Panc1 (cell line): ENCODE measurements at regions not wholly inside any gene's neighbourhood (a gene's known extent, or its start where the extent isn't known, plus 50 kb on each side); places are given as distances from the start of the nearest gene placed in this dataset.

Experiments used
- ATAC-seq: fragments of 200-7000 bp; cut with Tn5 transposase; 2 replicates; pipeline ENCODE4 v1.9.1; 2020; ENCODE audit warnings: mild to moderate bottlenecking, moderate library complexity
- BruUV-seq: library from RNA; stranded (reverse); fragments of 400-500 nt; replicated peaks from 2 replicates; lab custom pipeline; 2021; lab: Mats Ljungman, UMichigan
- CTCF ChIA-PET: fragments of 300-600 bp; sonication (Branson Sonifier 250); formaldehyde crosslinking; loops from one replicate; lab custom pipeline; 2022; ENCODE audit warnings: antibody characterized with exemption; lab: Charles Lee
- POLR2A ChIA-PET: fragments of 300-600 bp; sonication (Branson Sonifier 250); formaldehyde crosslinking; loops from one replicate; lab custom pipeline; 2022; ENCODE audit warnings: antibody characterized with exemption; lab: Charles Lee
- DNase-seq: peaks from one replicate; pipeline ENCODE4 v3.0.0-alpha.2; 2010; ENCODE audit warnings: low read depth, low spot score
- H3K27ac ChIP-seq: 2 replicates; pipeline ENCODE4 v1.5.1; 2011; ENCODE audit warnings: mild to moderate bottlenecking, low read length, inconsistent platforms
- H3K27me3 ChIP-seq: fragments of 200-500 bp; sonication (Bioruptor generic); 2 replicates; pipeline ENCODE4 v1.6.0; 2014; ENCODE audit warnings: low read length, inconsistent platforms; ENCODE audit not compliant: control insufficient read depth, insufficient read depth
- H3K36me3 ChIP-seq: fragments of 200-500 bp; sonication (Bioruptor generic); 2 replicates; pipeline ENCODE4 v1.5.1; 2014; ENCODE audit warnings: inconsistent platforms, mild to moderate bottlenecking, low read length, moderate library complexity; ENCODE audit not compliant: control insufficient read depth, insufficient read depth
- H3K4me1 ChIP-seq: 2 replicates; pipeline ENCODE4 v1.5.1; 2011; ENCODE audit warnings: inconsistent platforms, mild to moderate bottlenecking, low read length, moderate library complexity; ENCODE audit not compliant: control insufficient read depth, insufficient read depth
- H3K4me3 ChIP-seq, 2 experiments: 2 replicates each; pipeline ENCODE4 v1.5.1; 2011 to 2012; ENCODE audit warnings: low read depth in 2 of 2, low read length in 2 of 2, mild to moderate bottlenecking in 2 of 2, inconsistent platforms in 1 of 2, moderate library complexity in 1 of 2
- H3K9me3 ChIP-seq: fragments of 200-500 bp; sonication (Bioruptor generic); 2 replicates; pipeline ENCODE4 v1.5.1; 2014; ENCODE audit warnings: low read depth, mild to moderate bottlenecking, inconsistent platforms, low read length, moderate library complexity; ENCODE audit not compliant: control insufficient read depth, insufficient read depth
- CTCF ChIP-seq: fragments of 450-650 bp; IDR thresholded peaks from 2 replicates; pipeline ENCODE4 v1.5.1; 2017; ENCODE audit warnings: mild to moderate bottlenecking
- POLR2AphosphoS5 ChIP-seq: IDR thresholded peaks from 2 replicates; pipeline ENCODE4 v1.6.1; 2012; ENCODE audit warnings: mild to moderate bottlenecking, low read depth, low read length, moderate library complexity
- REST ChIP-seq, 2 experiments: IDR thresholded peaks; 2 replicates each; pipeline ENCODE4 v1.6.1; 2011 to 2012; ENCODE audit warnings: low read depth in 2 of 2, control low read depth in 1 of 2, low read length in 1 of 2, mild to moderate bottlenecking in 1 of 2, moderate library complexity in 1 of 2; ENCODE audit not compliant: insufficient read depth in 1 of 2
- SIN3A ChIP-seq: IDR thresholded peaks from 2 replicates; pipeline ENCODE4 v1.6.1; 2012; ENCODE audit warnings: low read depth, mild to moderate bottlenecking, low read length, moderate library complexity, borderline replicate concordance; ENCODE audit not compliant: insufficient read depth
- TCF7L2 ChIP-seq: IDR thresholded peaks from 2 replicates; pipeline ENCODE4 v1.6.1; 2011; ENCODE audit warnings: mild to moderate bottlenecking, low read depth, low read length, inconsistent platforms
- in situ Hi-C: cut with HindIII; loops from 2 replicates; pipeline ENCODE4 v1.10.0; 2016; ENCODE audit warnings: low sequenced_read_pairs, low pct_unique_long_range_greater_than_20kb
- intact Hi-C: fragments of 100-400 bp; cut with micrococcal nuclease; formaldehyde crosslinking; loops from one replicate; pipeline ENCODE4 v1.10.0; 2022; ENCODE audit not compliant: unreplicated experiment

DNA sequence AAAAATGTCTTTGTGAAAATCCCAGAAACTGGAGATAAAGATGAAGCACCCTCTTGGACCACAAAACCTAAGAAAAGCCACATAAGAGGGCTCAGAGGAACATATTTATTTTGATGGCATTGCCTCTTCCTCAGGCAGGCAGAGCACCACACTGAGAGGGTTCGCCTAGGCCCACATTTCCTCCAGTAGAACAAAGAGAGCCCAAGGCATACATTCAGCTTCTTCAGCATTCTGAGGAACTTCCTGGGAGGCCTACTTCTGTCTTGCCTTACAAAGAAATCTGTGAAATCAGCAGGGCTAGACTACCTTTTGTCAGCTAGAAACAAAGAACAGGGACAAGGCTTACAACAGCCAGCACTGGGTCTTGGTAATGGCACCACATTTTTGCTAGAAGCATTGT, 1325.3 kb downstream of the SI start:
- BruUV-seq, result no TSS peak
- intact Hi-C loops, result no loop called here
- in situ Hi-C loops, result no loop called here
- no peaks in the 10 kb centered on the region for H3K4me1 ChIP-seq
- H3K4me3 ChIP-seq, result no peak overlapping the region
- no peak overlapping the region for H3K27ac ChIP-seq
- ATAC-seq (no peak), DNase-seq (no peak)
- H3K27me3 ChIP-seq, result no peaks in the 10 kb centered on the region
- ChIA-PET CTCF (no interaction called here), POLR2A (no interaction called here)
- H3K9me3 ChIP-seq, result no peaks in the 10 kb centered on the region; the same call in 1 of the 2 replicates
- TF ChIP-seq CTCF (no peak), REST (IDR thresholded peaks at IDR 0.05; ENCODE audit: insufficient read depth in 1 of 2, low read depth in 2 of 2, low read length in 1 of 2) (no peak), SIN3A (no peak), POLR2AphosphoS5 (no peak), TCF7L2 (no peak)
- no peaks in the 10 kb centered on the region for H3K36me3 ChIP-seq

DNA sequence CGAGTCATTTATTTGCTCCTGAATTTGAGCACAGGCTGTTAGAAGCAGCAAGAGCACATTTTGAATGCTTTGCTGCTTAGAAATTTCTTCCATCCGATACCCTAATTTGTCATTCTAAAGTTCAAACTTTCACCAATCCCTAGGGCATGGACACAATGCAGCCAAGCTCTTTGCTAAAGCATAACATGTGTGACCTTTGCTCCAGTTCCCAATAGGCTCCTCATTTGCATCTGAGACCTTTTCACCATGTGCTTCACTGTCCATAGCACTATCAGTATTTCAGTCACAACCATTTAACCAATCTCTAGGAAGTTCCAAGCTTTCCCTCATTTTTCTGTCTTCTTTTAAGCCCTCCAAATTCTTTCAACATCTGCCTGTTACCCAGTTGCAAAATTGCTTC, 1333.1 kb downstream of the SI start:
- in situ Hi-C loops, result no loop called here

More for the DNA sequence above, 1333.1 kb downstream of the SI start:
- no peaks in the 10 kb centered on the region for H3K36me3 ChIP-seq
- no peak overlapping the region for H3K4me3 ChIP-seq
- no peak for DNase-seq
- ChIA-PET POLR2A (no interaction called here), CTCF (no interaction called here)
- H3K9me3 ChIP-seq, result no peaks in the 10 kb centered on the region
- BruUV-seq, result no TSS peak
- H3K27me3 ChIP-seq, result no peaks in the 10 kb centered on the region
- no peak for TF ChIP-seq CTCF
- TF ChIP-seq TCF7L2, result no peak
- no peak for TF ChIP-seq REST (IDR thresholded peaks at IDR 0.05; ENCODE audit: insufficient read depth in 1 of 2, low read depth in 2 of 2, low read length in 1 of 2)
- TF ChIP-seq POLR2AphosphoS5, result no peak
- TF ChIP-seq SIN3A, result no peak
- no peak overlapping the region for H3K27ac ChIP-seq
- no peak for ATAC-seq
- intact Hi-C loops, result no loop called here
- no peaks in the 10 kb centered on the region for H3K4me1 ChIP-seq
